Aorta (tissue), 5 donors: ENCODE measurements at regions not wholly inside any gene's neighbourhood (a gene's known extent, or its start where the extent isn't known, plus 50 kb on each side); places are given as distances from the start of the nearest gene placed in this dataset.

Experiments
- ATAC-seq: fragments of 200-7000 bp; cut with Tn5 transposase; one replicate; pipeline ENCODE4 v1.9.1; 2022; ENCODE audit warnings: moderate library complexity; ENCODE audit not compliant: low FRiP score
- DNase-seq, 2 donors: peaks; one replicate each; pipeline ENCODE4 v3.0.0-alpha.2; 2020
- H3K27ac ChIP-seq, 2 donors: one replicate each; pipeline ENCODE4 v1.5.1; 2013; ENCODE audit warnings: low read length in 2 of 2, mild to moderate bottlenecking in 2 of 2, moderate library complexity in 2 of 2, control low read depth in 1 of 2, inconsistent platforms in 1 of 2, low read depth in 1 of 2
- H3K27me3 ChIP-seq, 2 donors: one replicate each; pipeline ENCODE4 v1.6.1; 2013; ENCODE audit warnings: control low read depth in 1 of 2, low read length in 1 of 2, mild to moderate bottlenecking in 1 of 2, moderate library complexity in 1 of 2; ENCODE audit not compliant: insufficient read depth in 2 of 2, control insufficient read depth in 1 of 2
- H3K36me3 ChIP-seq, 2 donors: one replicate each; pipeline ENCODE4 v1.6.1; 2013; ENCODE audit warnings: control low read depth in 1 of 2, low read length in 1 of 2, mild to moderate bottlenecking in 1 of 2; ENCODE audit not compliant: insufficient read depth in 2 of 2, control insufficient read depth in 1 of 2
- H3K4me1 ChIP-seq, 2 donors: one replicate each; pipeline ENCODE4 v1.6.1; 2013; ENCODE audit warnings: low read length in 2 of 2, control low read depth in 1 of 2, mild to moderate bottlenecking in 1 of 2, moderate library complexity in 1 of 2; ENCODE audit not compliant: insufficient read depth in 2 of 2, control insufficient read depth in 1 of 2
- H3K4me3 ChIP-seq, 2 donors: one replicate each; pipeline ENCODE4 v1.5.1; 2013; ENCODE audit warnings: low read length in 2 of 2, control low read depth in 1 of 2, mild to moderate bottlenecking in 1 of 2
- H3K9me3 ChIP-seq: one replicate; pipeline ENCODE4 v1.6.1; 2013; ENCODE audit warnings: mild to moderate bottlenecking, low read length; ENCODE audit not compliant: control insufficient read depth
- WGBS, 2 donors: extraction: QIAGEN DNeasy Blood & Tissue Kit; methylation state at CpG; one replicate each; pipeline ENCODE4 v1.1.7; 2013; 5-methylcytosine and 5-hydroxymethylcytosine counted together
- intact Hi-C, 2 donors: fragments of 100-400 bp; cut with DNase I; formaldehyde crosslinking; loops; one replicate each; pipeline versions ENCODE4 v1.14.2 to v1.15.0; 2022
- donor health status: healthy with polysubstance abuse.
- donor health status: Bipolar disorder and iron deficiency.
- donor health status: DM: no; HTN: no; CAD: no.
- donor health status: DM: no; HTN: no; CAD: no.
- donor health status: DM: yes; HTN: yes; CAD: no.

DNA sequence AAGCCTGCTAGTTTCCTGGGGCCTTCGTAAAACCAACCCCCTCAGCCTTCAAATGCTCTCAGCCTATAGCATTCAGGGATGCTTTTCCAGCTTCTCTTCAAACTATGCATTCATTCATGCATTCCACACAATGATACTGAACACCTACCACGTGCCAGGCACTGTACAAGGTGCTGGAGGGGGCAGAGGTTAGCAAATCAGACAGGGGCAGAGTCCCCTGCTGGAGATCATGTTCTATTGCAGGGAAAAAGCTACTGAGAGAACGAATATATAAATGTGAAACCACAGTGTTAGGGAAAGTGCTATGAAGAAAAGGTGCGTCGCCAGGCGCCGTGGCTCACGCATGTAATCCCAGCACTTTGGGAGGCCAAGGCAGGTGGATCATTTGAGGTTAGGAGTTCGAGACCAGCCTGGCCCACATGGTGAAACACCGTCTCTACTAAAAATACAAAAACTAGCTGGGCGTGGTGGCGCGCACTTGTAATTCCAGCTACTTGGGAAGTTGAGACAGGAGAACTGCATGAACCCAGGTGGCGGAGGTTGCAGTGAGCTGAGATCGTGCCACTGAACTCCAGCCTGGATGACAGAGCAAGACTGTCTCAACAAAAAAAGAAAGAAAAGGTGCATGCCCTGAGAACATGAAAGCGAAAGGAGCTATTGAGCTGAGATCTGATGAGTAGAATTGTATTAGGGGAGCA lies 64.6 kb upstream of the CALN1 start:
- no peak for ATAC-seq
- Histone ChIP-seq H3K4me3 (no peak overlapping the region), H3K27ac (no peak overlapping the region), H3K4me1 (no peaks in the 10 kb centered on the region), H3K9me3 (no peaks in the 10 kb centered on the region), H3K27me3 (no peaks in the 10 kb centered on the region), H3K36me3 (no peaks in the 10 kb centered on the region)
- 88 to 89% methylated on average over 16 of the region's 16 CpGs for WGBS, 2 donors
- DNase-seq: no peak
- intact Hi-C loops: no loop called here

DNA sequence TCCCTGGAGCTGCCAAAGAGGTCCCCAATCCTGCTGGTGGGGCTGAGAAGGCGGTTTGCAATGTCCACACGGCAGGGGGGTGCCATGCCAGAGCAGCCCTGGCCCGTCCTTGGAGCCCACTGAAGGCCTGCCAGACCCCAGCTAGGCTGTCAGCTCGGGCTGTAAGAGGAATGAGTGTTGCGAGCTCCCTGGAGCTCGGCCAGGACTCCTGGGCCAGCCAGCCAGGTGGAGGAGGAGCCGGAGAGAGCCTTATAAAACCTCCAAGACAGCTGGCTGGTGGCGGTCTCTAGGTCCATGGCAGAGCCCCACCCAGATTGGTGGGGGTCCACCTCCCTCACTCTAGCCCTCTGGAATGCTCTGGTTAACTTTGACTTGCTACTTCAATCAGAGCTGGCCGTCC lies 55.1 kb upstream of the CALN1 start:
- intact Hi-C loops: no loop called here
- H3K4me1 ChIP-seq: no peaks in the 10 kb centered on the region

GRCh38 chr7:72466797-72467196 lies 54.7 kb upstream of the CALN1 start:
- intact Hi-C loops: no loop called here
- H3K4me1 ChIP-seq: no peaks in the 10 kb centered on the region
- no peaks in the 10 kb centered on the region for H3K27me3 ChIP-seq
- ATAC-seq: no peak
- H3K27ac ChIP-seq: no peak overlapping the region
- no peaks in the 10 kb centered on the region for H3K36me3 ChIP-seq
- 88 to 90% methylated on average over 2 of the region's 2 CpGs for WGBS, 2 donors
- H3K4me3 ChIP-seq: no peak overlapping the region
- H3K9me3 ChIP-seq: no peaks in the 10 kb centered on the region
- DNase-seq: no peak

More for the DNA sequence above, 55.1 kb upstream of the CALN1 start:
- Histone ChIP-seq H3K36me3 (no peaks in the 10 kb centered on the region), H3K4me3 (no peak overlapping the region), H3K27ac (no peak overlapping the region), H3K27me3 (no peaks in the 10 kb centered on the region), H3K9me3 (no peaks in the 10 kb centered on the region)
- WGBS, 2 donors: 50 to 63% methylated on average over 9 of the region's 9 CpGs
- ATAC-seq (no peak), DNase-seq (no peak)

DNA sequence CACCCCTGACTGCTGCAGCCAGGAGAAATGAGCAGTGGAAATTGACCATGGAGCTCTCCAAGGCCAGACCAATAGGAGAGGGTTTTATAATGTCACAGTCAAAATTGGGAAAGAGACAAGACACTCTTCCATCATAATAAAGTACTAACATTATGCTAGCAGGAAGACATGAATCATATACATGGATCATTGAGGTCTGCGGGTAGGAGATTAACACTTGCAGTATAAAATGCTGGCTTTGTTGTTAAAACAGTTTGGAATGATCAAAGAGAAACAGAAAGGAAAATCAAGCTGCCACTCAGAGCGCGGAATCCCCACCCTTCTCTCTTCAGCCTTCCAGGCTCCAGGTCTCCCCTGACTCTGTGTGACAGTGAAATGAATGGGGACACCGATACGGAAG lies 53.4 kb upstream of the CALN1 start:
- no peak overlapping the region for H3K27ac ChIP-seq
- no peak for ATAC-seq
- H3K4me1 ChIP-seq: no peaks in the 10 kb centered on the region
- no peaks in the 10 kb centered on the region for H3K27me3 ChIP-seq
- no peak for DNase-seq
- H3K4me3 ChIP-seq: no peak overlapping the region
- H3K36me3 ChIP-seq: no peaks in the 10 kb centered on the region
- WGBS, 2 donors: 64 to 72% methylated on average over 5 of the region's 5 CpGs
- intact Hi-C loops: no loop called here
- no peaks in the 10 kb centered on the region for H3K9me3 ChIP-seq

- no peak for DNase-seq
- no peaks in the 10 kb centered on the region for H3K27me3 ChIP-seq
- H3K4me3 ChIP-seq: no peak overlapping the region
- 71 to 75% methylated on average over 7 of the region's 7 CpGs for WGBS, 2 donors
- no peaks in the 10 kb centered on the region for H3K36me3 ChIP-seq
- no peak for ATAC-seq
- H3K9me3 ChIP-seq: no peaks in the 10 kb centered on the region
- intact Hi-C loops: no loop called here
- no peak overlapping the region for H3K27ac ChIP-seq
- H3K4me1 ChIP-seq: no peaks in the 10 kb centered on the region
These were observed 50.2 kb upstream of the CALN1 start for GRCh38 chr7:72462311-72462710.
